K562 (cell line): ENCODE measurements at regions not wholly inside any gene's neighbourhood (a gene's known extent, or its start where the extent isn't known, plus 50 kb on each side); places are given as distances from the start of the nearest gene placed in this dataset.

Experiments
- EZH2 ChIP-seq: IDR thresholded peaks from 2 replicates; pipeline ENCODE4 v1.6.1; 2012; ENCODE audit warnings: low read depth, mild to moderate bottlenecking, inconsistent platforms, low read length, borderline replicate concordance
- RFX5 ChIP-seq: IDR thresholded peaks from 2 replicates; pipeline ENCODE4 v1.6.1; 2011; ENCODE audit warnings: low read depth, mild to moderate bottlenecking, improper control_type of control experiment, low read length
- SP1 ChIP-seq: sonication (generic); formaldehyde crosslinking; IDR thresholded peaks from 2 replicates; pipeline ENCODE4 v1.8.1; 2022; ENCODE audit warnings: mild to moderate bottlenecking, missing genetic modification reagents
- TF ChIP-seq, protein P1 (sequence below): sonication (generic); formaldehyde crosslinking; IDR thresholded peaks from 2 replicates; pipeline ENCODE4 v1.8.0; 2023; ENCODE audit warnings: mild to moderate bottlenecking, missing genetic modification reagents
- TF ChIP-seq, protein P2 (sequence below), 3 experiments: IDR thresholded peaks in 2 of 3; conservative IDR thresholded peaks in 1 of 3; 2 replicates each; pipeline ENCODE4 v1.5.1; 2011 to 2012; ENCODE audit warnings: low read length in 3 of 3, mild to moderate bottlenecking in 3 of 3, control low read depth in 2 of 3, improper control_type of control experiment in 1 of 3, inconsistent platforms in 1 of 3, low read depth in 1 of 3, mixed read lengths in 1 of 3, moderate library complexity in 1 of 3; ENCODE audit not compliant: insufficient read depth in 2 of 3
- TF ChIP-seq, protein P3 (sequence below), 2 experiments: IDR thresholded peaks; 2 replicates each; pipeline ENCODE4 v1.6.1; 2011; ENCODE audit warnings: borderline replicate concordance in 1 of 2, control low read depth in 1 of 2, low read depth in 1 of 2, low read length in 1 of 2, mild to moderate bottlenecking in 1 of 2, mixed read lengths in 1 of 2, moderate library complexity in 1 of 2; ENCODE audit not compliant: insufficient read depth in 1 of 2, insufficient read length in 1 of 2, poor library complexity in 1 of 2, severe bottlenecking in 1 of 2; ENCODE audit errors: extremely low read depth in 1 of 2

DNA sequence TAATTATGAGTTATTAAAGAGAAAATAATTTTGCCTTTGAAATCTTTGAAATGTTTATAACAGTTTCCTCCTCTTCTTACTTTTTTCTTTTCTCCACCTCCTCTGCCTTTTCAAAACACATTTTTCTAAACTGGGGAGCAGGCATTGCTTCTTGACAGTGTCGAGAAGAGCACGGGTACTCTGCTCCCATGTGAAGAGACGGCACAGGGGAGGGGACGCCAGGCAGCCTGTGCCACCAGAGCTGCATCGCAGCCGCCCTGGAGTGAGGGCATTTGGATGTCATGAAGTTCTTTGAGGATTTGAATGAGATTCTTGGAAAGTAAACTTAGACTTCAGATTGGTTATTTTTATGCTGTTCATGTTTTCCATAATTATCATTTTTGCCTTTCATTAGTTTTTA lies 149.7 kb downstream of the ACTR3B start:
- TF ChIP-seq, protein P1, sequence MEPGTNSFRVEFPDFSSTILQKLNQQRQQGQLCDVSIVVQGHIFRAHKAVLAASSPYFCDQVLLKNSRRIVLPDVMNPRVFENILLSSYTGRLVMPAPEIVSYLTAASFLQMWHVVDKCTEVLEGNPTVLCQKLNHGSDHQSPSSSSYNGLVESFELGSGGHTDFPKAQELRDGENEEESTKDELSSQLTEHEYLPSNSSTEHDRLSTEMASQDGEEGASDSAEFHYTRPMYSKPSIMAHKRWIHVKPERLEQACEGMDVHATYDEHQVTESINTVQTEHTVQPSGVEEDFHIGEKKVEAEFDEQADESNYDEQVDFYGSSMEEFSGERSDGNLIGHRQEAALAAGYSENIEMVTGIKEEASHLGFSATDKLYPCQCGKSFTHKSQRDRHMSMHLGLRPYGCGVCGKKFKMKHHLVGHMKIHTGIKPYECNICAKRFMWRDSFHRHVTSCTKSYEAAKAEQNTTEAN (CRISPR knock-in tag), result no peak
- TF ChIP-seq RFX5, result no peak
- TF ChIP-seq EZH2, result no peak
- TF ChIP-seq, protein P2, sequence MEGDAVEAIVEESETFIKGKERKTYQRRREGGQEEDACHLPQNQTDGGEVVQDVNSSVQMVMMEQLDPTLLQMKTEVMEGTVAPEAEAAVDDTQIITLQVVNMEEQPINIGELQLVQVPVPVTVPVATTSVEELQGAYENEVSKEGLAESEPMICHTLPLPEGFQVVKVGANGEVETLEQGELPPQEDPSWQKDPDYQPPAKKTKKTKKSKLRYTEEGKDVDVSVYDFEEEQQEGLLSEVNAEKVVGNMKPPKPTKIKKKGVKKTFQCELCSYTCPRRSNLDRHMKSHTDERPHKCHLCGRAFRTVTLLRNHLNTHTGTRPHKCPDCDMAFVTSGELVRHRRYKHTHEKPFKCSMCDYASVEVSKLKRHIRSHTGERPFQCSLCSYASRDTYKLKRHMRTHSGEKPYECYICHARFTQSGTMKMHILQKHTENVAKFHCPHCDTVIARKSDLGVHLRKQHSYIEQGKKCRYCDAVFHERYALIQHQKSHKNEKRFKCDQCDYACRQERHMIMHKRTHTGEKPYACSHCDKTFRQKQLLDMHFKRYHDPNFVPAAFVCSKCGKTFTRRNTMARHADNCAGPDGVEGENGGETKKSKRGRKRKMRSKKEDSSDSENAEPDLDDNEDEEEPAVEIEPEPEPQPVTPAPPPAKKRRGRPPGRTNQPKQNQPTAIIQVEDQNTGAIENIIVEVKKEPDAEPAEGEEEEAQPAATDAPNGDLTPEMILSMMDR (IDR thresholded peaks at IDR 0.05 in 2 of 3, conservative IDR thresholded peaks at IDR 0.05 in 1 of 3; ENCODE audit: insufficient read depth in 2 of 3, low read depth in 1 of 3, low read length in 3 of 3), result no peak
- no peak for TF ChIP-seq SP1
- TF ChIP-seq, protein P3, sequence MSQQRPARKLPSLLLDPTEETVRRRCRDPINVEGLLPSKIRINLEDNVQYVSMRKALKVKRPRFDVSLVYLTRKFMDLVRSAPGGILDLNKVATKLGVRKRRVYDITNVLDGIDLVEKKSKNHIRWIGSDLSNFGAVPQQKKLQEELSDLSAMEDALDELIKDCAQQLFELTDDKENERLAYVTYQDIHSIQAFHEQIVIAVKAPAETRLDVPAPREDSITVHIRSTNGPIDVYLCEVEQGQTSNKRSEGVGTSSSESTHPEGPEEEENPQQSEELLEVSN (IDR thresholded peaks at IDR 0.05; ENCODE audit: borderline replicate concordance in 1 of 2, extremely low read depth in 1 of 2, insufficient read depth in 1 of 2, insufficient read length in 1 of 2, low read depth in 1 of 2, low read length in 1 of 2, poor library complexity in 1 of 2, severe bottlenecking in 1 of 2), result no peak
